ENCODE measurements at regions not wholly inside any gene's neighbourhood (a gene's known extent, or its start where the extent isn't known, plus 50 kb on each side); places are given as distances from the start of the nearest gene placed in this dataset.

- Mint-ChIP-seq H3K27ac (ENCODE audit: low read depth, unreplicated experiment) (no peak overlapping the region), H3K36me3 (ENCODE audit: insufficient read depth, unreplicated experiment) (no peaks in the 10 kb centered on the region), H3K9me3 (ENCODE audit: unreplicated experiment) (peaks cover 8% of the 10 kb centered on the region), H3K4me1 (ENCODE audit: insufficient read depth, unreplicated experiment) (no peaks in the 10 kb centered on the region), H3K4me3 (ENCODE audit: unreplicated experiment) (no peak overlapping the region), H3K27me3 (ENCODE audit: insufficient read depth, unreplicated experiment) (no peaks in the 10 kb centered on the region)
- no peak for DNase-seq (ENCODE audit: unreplicated experiment)
- CTCF ChIA-PET, result no interaction called here
- no TSS peak for BruUV-seq (replicated peaks)
- POLR2A ChIA-PET, result no interaction called here
- intact Hi-C loops (cut with micrococcal nuclease), result no loop called here
- TF ChIP-seq CTCF (IDR thresholded peaks at IDR 0.05; ENCODE audit: unreplicated experiment), result no peak
Observed at GRCh38 chr21:18666725-18667124, 263.1 kb upstream of the TMPRSS15 start.

- no peak for TF ChIP-seq CTCF (IDR thresholded peaks at IDR 0.05; ENCODE audit: unreplicated experiment)
- H3K36me3 Mint-ChIP-seq (ENCODE audit: insufficient read depth, unreplicated experiment), result no peaks in the 10 kb centered on the region
Observed at GRCh38 chr21:18673789-18674188, 270.2 kb upstream of the TMPRSS15 start.

GRCh38 chr21:18677632-18678031 lies 274.0 kb upstream of the TMPRSS15 start:
- Mint-ChIP-seq H3K9me3 (ENCODE audit: unreplicated experiment) (peaks cover 7% of the 10 kb centered on the region), H3K27me3 (ENCODE audit: insufficient read depth, unreplicated experiment) (no peaks in the 10 kb centered on the region), H3K27ac (ENCODE audit: low read depth, unreplicated experiment) (no peak overlapping the region), H3K4me3 (ENCODE audit: unreplicated experiment) (no peak overlapping the region), H3K4me1 (ENCODE audit: insufficient read depth, unreplicated experiment) (no peaks in the 10 kb centered on the region), H3K36me3 (ENCODE audit: insufficient read depth, unreplicated experiment) (no peaks in the 10 kb centered on the region)
- ChIA-PET POLR2A (no interaction called here), CTCF (no interaction called here)
- intact Hi-C loops (cut with micrococcal nuclease), result no loop called here
- TF ChIP-seq CTCF (IDR thresholded peaks at IDR 0.05; ENCODE audit: unreplicated experiment), result no peak
- DNase-seq (ENCODE audit: unreplicated experiment), result no peak
- BruUV-seq (replicated peaks), result no TSS peak

More at GRCh38 chr21:18673789-18674188, 270.2 kb upstream of the TMPRSS15 start:
- DNase-seq (ENCODE audit: unreplicated experiment), result no peak
- intact Hi-C loops (cut with micrococcal nuclease), result no loop called here
- Mint-ChIP-seq H3K27ac (ENCODE audit: low read depth, unreplicated experiment) (no peak overlapping the region), H3K9me3 (ENCODE audit: unreplicated experiment) (peaks cover 15% of the 10 kb centered on the region), H3K4me1 (ENCODE audit: insufficient read depth, unreplicated experiment) (no peaks in the 10 kb centered on the region), H3K4me3 (ENCODE audit: unreplicated experiment) (no peak overlapping the region), H3K27me3 (ENCODE audit: insufficient read depth, unreplicated experiment) (no peaks in the 10 kb centered on the region)
- CTCF ChIA-PET, result no interaction called here
- no TSS peak for BruUV-seq (replicated peaks)
- POLR2A ChIA-PET, result no interaction called here

GRCh38 chr21:18705971-18706370 lies 302.4 kb upstream of the TMPRSS15 start:
- ChIA-PET CTCF (no interaction called here), POLR2A (no interaction called here)
- Mint-ChIP-seq H3K36me3 (ENCODE audit: insufficient read depth, unreplicated experiment) (no peaks in the 10 kb centered on the region), H3K4me1 (ENCODE audit: insufficient read depth, unreplicated experiment) (no peaks in the 10 kb centered on the region), H3K27ac (ENCODE audit: low read depth, unreplicated experiment) (no peak overlapping the region), H3K4me3 (ENCODE audit: unreplicated experiment) (no peak overlapping the region), H3K9me3 (ENCODE audit: unreplicated experiment) (peaks cover 6% of the 10 kb centered on the region), H3K27me3 (ENCODE audit: insufficient read depth, unreplicated experiment) (no peaks in the 10 kb centered on the region)
- no TSS peak for BruUV-seq (replicated peaks)
- TF ChIP-seq CTCF (IDR thresholded peaks at IDR 0.05; ENCODE audit: unreplicated experiment), result no peak
- DNase-seq (ENCODE audit: unreplicated experiment), result no peak
- intact Hi-C loops (cut with micrococcal nuclease), result no loop called here
